H9 (cell line): ENCODE measurements at regions not wholly inside any gene's neighbourhood (a gene's known extent, or its start where the extent isn't known, plus 50 kb on each side); places are given as distances from the start of the nearest gene placed in this dataset.

Experiments used
- DNase-seq: peaks from one replicate; pipeline ENCODE4 v3.0.0-alpha.2; 2017
- H2AFZ ChIP-seq: one replicate; pipeline ENCODE4 v1.6.1; 2013; ENCODE audit warnings: mild to moderate bottlenecking, low read length, control low read depth, moderate library complexity
- H2AK5ac ChIP-seq: 2 replicates; pipeline ENCODE4 v1.6.1; 2013; ENCODE audit warnings: low read length, control low read depth, mixed read lengths; ENCODE audit not compliant: insufficient read length
- H2BK120ac ChIP-seq: one replicate; pipeline ENCODE4 v1.6.1; 2013; ENCODE audit warnings: low read depth, mild to moderate bottlenecking, low read length, control low read depth, inconsistent platforms; ENCODE audit not compliant: poor library complexity, severe bottlenecking
- H2BK12ac ChIP-seq: 2 replicates; pipeline ENCODE4 v1.6.1; 2013; ENCODE audit warnings: low read length, control low read depth, mixed read lengths, low read depth; ENCODE audit not compliant: insufficient read length
- H2BK15ac ChIP-seq: 2 replicates; pipeline ENCODE4 v1.6.1; 2013; ENCODE audit warnings: low read depth, low read length, control low read depth
- H2BK20ac ChIP-seq: one replicate; pipeline ENCODE4 v1.6.1; 2013; ENCODE audit warnings: low read depth, mild to moderate bottlenecking, low read length, control low read depth, inconsistent platforms; ENCODE audit not compliant: poor library complexity, severe bottlenecking
- H2BK5ac ChIP-seq: 2 replicates; pipeline ENCODE4 v1.6.1; 2013; ENCODE audit warnings: low read length, control low read depth, mixed read lengths; ENCODE audit not compliant: insufficient read length
- H3K14ac ChIP-seq: 2 replicates; pipeline ENCODE4 v1.6.1; 2013; ENCODE audit warnings: low read length, control low read depth; ENCODE audit not compliant: insufficient read depth
- H3K18ac ChIP-seq: 2 replicates; pipeline ENCODE4 v1.6.1; 2013; ENCODE audit warnings: low read depth, mild to moderate bottlenecking, mixed read lengths, low read length, control low read depth; ENCODE audit not compliant: insufficient read length
- H3K23ac ChIP-seq: 2 replicates; pipeline ENCODE4 v1.6.1; 2013; ENCODE audit warnings: low read length, control low read depth, mixed read lengths, low read depth; ENCODE audit not compliant: insufficient read length
- H3K23me2 ChIP-seq: 2 replicates; pipeline ENCODE4 v1.6.1; 2013; ENCODE audit warnings: low read depth, mild to moderate bottlenecking, mixed read lengths, low read length, control low read depth; ENCODE audit not compliant: insufficient read length, poor library complexity, severe bottlenecking
- H3K27ac ChIP-seq: 2 replicates; pipeline ENCODE4 v1.5.1; 2013; ENCODE audit warnings: low read length, control low read depth, mixed read lengths, low read depth; ENCODE audit not compliant: insufficient read length
- H3K27me3 ChIP-seq: 2 replicates; pipeline ENCODE4 v1.6.1; 2013; ENCODE audit warnings: low read length, control low read depth, inconsistent platforms; ENCODE audit not compliant: insufficient read depth
- H3K4ac ChIP-seq: 2 replicates; pipeline ENCODE4 v1.6.1; 2013; ENCODE audit warnings: low read depth, mild to moderate bottlenecking, control low read depth, inconsistent platforms, low read length, moderate library complexity
- H3K4me1 ChIP-seq: 2 replicates; pipeline ENCODE4 v1.6.1; 2013; ENCODE audit warnings: low read length, control low read depth, inconsistent platforms; ENCODE audit not compliant: insufficient read depth
- H3K4me2 ChIP-seq: 2 replicates; pipeline ENCODE4 v1.6.1; 2013; ENCODE audit warnings: low read length, control low read depth, mixed read lengths; ENCODE audit not compliant: insufficient read length, insufficient read depth
- H3K56ac ChIP-seq: 2 replicates; pipeline ENCODE4 v1.6.1; 2013; ENCODE audit warnings: low read depth, mild to moderate bottlenecking, mixed read lengths, low read length, control low read depth; ENCODE audit not compliant: insufficient read length
- H3K79me1 ChIP-seq: 2 replicates; pipeline ENCODE4 v1.6.1; 2013; ENCODE audit warnings: low read depth, mild to moderate bottlenecking, moderate library complexity, low read length, control low read depth, inconsistent platforms; ENCODE audit not compliant: insufficient read depth, poor library complexity, severe bottlenecking
- H3K79me2 ChIP-seq: 2 replicates; pipeline ENCODE4 v1.6.1; 2013; ENCODE audit warnings: low read length, control low read depth, inconsistent platforms; ENCODE audit not compliant: insufficient read depth
- H3K9ac ChIP-seq: 2 replicates; pipeline ENCODE4 v1.6.1; 2013; ENCODE audit warnings: low read length, control low read depth, mixed read lengths; ENCODE audit not compliant: insufficient read length; ENCODE audit errors: extremely low read depth
- H3K9me3 ChIP-seq: one replicate; pipeline ENCODE4 v1.6.1; 2013; ENCODE audit warnings: low read depth, low read length, inconsistent platforms; ENCODE audit not compliant: control insufficient read depth
- H3T11ph ChIP-seq: one replicate; pipeline ENCODE4 v1.6.1; 2013; ENCODE audit warnings: mild to moderate bottlenecking, low read length, control low read depth, inconsistent platforms
- H4K20me1 ChIP-seq: one replicate; pipeline ENCODE4 v1.6.1; 2013; ENCODE audit not compliant: control insufficient read depth, insufficient read length, insufficient read depth
- H4K5ac ChIP-seq: 2 replicates; pipeline ENCODE4 v1.6.1; 2013; ENCODE audit warnings: low read depth, mild to moderate bottlenecking, mixed read lengths, low read length, control low read depth; ENCODE audit not compliant: insufficient read length
- H4K8ac ChIP-seq: replicated peaks from 2 replicates; pipeline ENCODE4 v1.6.1; 2013; ENCODE audit warnings: low read length, control low read depth, mixed read lengths, low read depth; ENCODE audit not compliant: insufficient read length
- H4K91ac ChIP-seq: 2 replicates; pipeline ENCODE4 v1.6.1; 2013; ENCODE audit warnings: low read depth, mild to moderate bottlenecking, moderate library complexity, mixed read lengths, low read length, control low read depth; ENCODE audit not compliant: insufficient read length
- H3K27ac Mint-ChIP-seq, 3 experiments: 2 replicates in 2 of 3; 3 replicates in 1 of 3; pipeline ENCODE4 v1.8.0; 2020 to 2021; ENCODE audit warnings: mixed read lengths in 3 of 3, mild to moderate bottlenecking in 1 of 3, moderate library complexity in 1 of 3
- H3K27me3 Mint-ChIP-seq: 2 replicates; pipeline ENCODE4 v1.8.0; 2021; ENCODE audit warnings: low read depth, mild to moderate bottlenecking, moderate library complexity, mixed read lengths
- H3K36me3 Mint-ChIP-seq, 3 experiments: 2 replicates in 2 of 3; 3 replicates in 1 of 3; pipeline ENCODE4 v1.8.0; 2020 to 2021; ENCODE audit warnings: low read depth in 3 of 3, mixed read lengths in 3 of 3; ENCODE audit not compliant: insufficient read depth in 1 of 3
- H3K4me1 Mint-ChIP-seq, 2 experiments: 2 replicates each; pipeline ENCODE4 v1.8.0; 2020; ENCODE audit warnings: mixed read lengths in 2 of 2
- H3K4me3 Mint-ChIP-seq, 2 experiments: 2 replicates in 1 of 2; 3 replicates in 1 of 2; pipeline ENCODE4 v1.8.0; 2020 to 2021; ENCODE audit warnings: mild to moderate bottlenecking in 2 of 2, mixed read lengths in 2 of 2, moderate library complexity in 1 of 2
- H3K9me3 Mint-ChIP-seq, 2 experiments: 2 replicates in 1 of 2; 3 replicates in 1 of 2; pipeline ENCODE4 v1.8.0; 2020; ENCODE audit warnings: mild to moderate bottlenecking in 2 of 2, mixed read lengths in 2 of 2, moderate library complexity in 1 of 2
- CTCF ChIP-seq: fragments of 200-600 bp; sonication (generic); conservative IDR thresholded peaks from 3 replicates; pipeline ENCODE4 v1.8.0; 2021; ENCODE audit warnings: antibody characterized with exemption, mild to moderate bottlenecking
- WGBS: extraction: QIAGEN DNeasy Blood & Tissue Kit; methylation state at CpG from one replicate; pipeline ENCODE4 v1.1.7; 2013; ENCODE audit warnings: missing lambda C conversion rate, low lambda C conversion rate, mixed read lengths; ENCODE audit not compliant: insufficient read length; ENCODE audit errors: extremely low coverage; 5-methylcytosine and 5-hydroxymethylcytosine counted together

GRCh38 chr16:73233329-73233765 lies 185.4 kb upstream of the ZFHX3 start:
- H3K9ac ChIP-seq, result no peak overlapping the region
- WGBS, result no CpG with 5 or more reads among the region's 5 CpGs
- H3K36me3 Mint-ChIP-seq, result no peaks in the 10 kb centered on the region

More at GRCh38 chr16:73233329-73233765, 185.4 kb upstream of the ZFHX3 start:
- H2BK5ac ChIP-seq, result no peak overlapping the region
- Mint-ChIP-seq H3K27ac (no peak overlapping the region), H3K27me3 (no peaks in the 10 kb centered on the region; the same call in 1 of the 2 replicates), H3K9me3 (no peaks in the 10 kb centered on the region), H3K4me1 (peaks cover 14 to 23% of the 10 kb centered on the region in 2 experiments), H3K4me3 (no peak overlapping the region)
- no peaks in the 10 kb centered on the region for H4K20me1 ChIP-seq
- no peak for TF ChIP-seq CTCF
- H3K4me2 ChIP-seq, result no peak overlapping the region
- no peak overlapping the region for H3K18ac ChIP-seq
- no peak overlapping the region for H4K91ac ChIP-seq
- H2AK5ac ChIP-seq, result no peak overlapping the region
- H3K9me3 ChIP-seq, result no peaks in the 10 kb centered on the region
- H3K27me3 ChIP-seq, result no peaks in the 10 kb centered on the region
- no peak overlapping the region for H3K14ac ChIP-seq
- H3K4ac ChIP-seq, result no peak overlapping the region
- no peak overlapping the region for H4K8ac ChIP-seq
- no peak overlapping the region for H3T11ph ChIP-seq
- H2AFZ ChIP-seq, result no peak overlapping the region
- no peaks in the 10 kb centered on the region for H3K4me1 ChIP-seq
- no peak overlapping the region for H2BK15ac ChIP-seq
- no peak overlapping the region for H3K27ac ChIP-seq
- H3K79me2 ChIP-seq, result no peaks in the 10 kb centered on the region
- no peaks in the 10 kb centered on the region for H3K23me2 ChIP-seq
- no peak overlapping the region for H4K5ac ChIP-seq
- H3K79me1 ChIP-seq, result no peaks in the 10 kb centered on the region
- H2BK120ac ChIP-seq, result no peak overlapping the region
- no peak overlapping the region for H2BK20ac ChIP-seq
- no peak overlapping the region for H3K56ac ChIP-seq
- no peak overlapping the region for H3K23ac ChIP-seq
- no peak for DNase-seq
- H2BK12ac ChIP-seq, result no peak overlapping the region
